ENCODE measurements at regions not wholly inside any gene's neighbourhood (a gene's known extent, or its start where the extent isn't known, plus 50 kb on each side); places are given as distances from the start of the nearest gene placed in this dataset.
A peak's percentile ranks its signal among the peaks of the same experiment; 100 is the strongest.

- DNase-seq (no peak), ATAC-seq (no peak)
- H3K27ac Mint-ChIP-seq = no peak overlapping the region
- intact Hi-C loops (cut with micrococcal nuclease) = no loop called here
- Histone ChIP-seq H3K27ac (ENCODE audit: low read depth, low read length) (no peak overlapping the region), H3K36me3 (ENCODE audit: control insufficient read depth in 2 of 3, insufficient read depth in 3 of 3, low read length in 3 of 3) (no peaks in the 10 kb centered on the region), H3K4me3 (ENCODE audit: low read length) (no peak overlapping the region), H3K27me3 (ENCODE audit: control insufficient read depth in 2 of 2, insufficient read depth in 2 of 2, low read length in 2 of 2) (no peaks in the 10 kb centered on the region), H3K9me3 (ENCODE audit: control insufficient read depth in 2 of 3, low read length in 3 of 3) (no peaks in the 10 kb centered on the region), H3K4me1 (ENCODE audit: control insufficient read depth in 2 of 2, insufficient read depth in 2 of 2, low read length in 2 of 2) (no peaks in the 10 kb centered on the region)
- no peaks in the 10 kb centered on the region for H3K4me1 Mint-ChIP-seq
- ChIA-PET CTCF (no interaction called here), POLR2A (interaction anchor here (0.6 kb wide), 1 partner anchor 22 kb away, joined by 3 read pairs; no protein-coding TSS in a partner anchor)
- no peaks in the 10 kb centered on the region for H3K27me3 Mint-ChIP-seq
- no peak overlapping the region for H3K4me3 Mint-ChIP-seq
- H3K36me3 Mint-ChIP-seq = no peaks in the 10 kb centered on the region
- peaks cover 0 to 2% (median 0%) of the 10 kb centered on the region in 11 donors for H3K9me3 Mint-ChIP-seq
Observed at GRCh38 chr10:24793648-24794379, 70.1 kb upstream of the ARHGAP21 start.

GRCh38 chr10:24792638-24793037 is 69.0 kb upstream of the ARHGAP21 start:
- Mint-ChIP-seq H3K9me3 (peaks cover 0 to 2% (median 0%) of the 10 kb centered on the region in 11 donors), H3K4me1 (no peaks in the 10 kb centered on the region), H3K36me3 (no peaks in the 10 kb centered on the region), H3K27ac (no peak overlapping the region), H3K27me3 (no peaks in the 10 kb centered on the region), H3K4me3 (no peak overlapping the region)
- no peak overlapping the region for H3K4me3 ChIP-seq (ENCODE audit: low read length)
- ATAC-seq (no peak), DNase-seq (no peak)
- H3K9me3 ChIP-seq (ENCODE audit: control insufficient read depth in 2 of 3, low read length in 3 of 3) = no peaks in the 10 kb centered on the region
- intact Hi-C loops (cut with micrococcal nuclease) = no loop called here
- no peaks in the 10 kb centered on the region for H3K36me3 ChIP-seq (ENCODE audit: control insufficient read depth in 2 of 3, insufficient read depth in 3 of 3, low read length in 3 of 3)
- ChIA-PET CTCF (interaction anchor here (0.6 kb wide), 1 partner anchor 46 kb away, joined by 3 read pairs; no protein-coding TSS in a partner anchor), POLR2A (no interaction called here)
- H3K4me1 ChIP-seq (ENCODE audit: control insufficient read depth in 2 of 2, insufficient read depth in 2 of 2, low read length in 2 of 2) = no peaks in the 10 kb centered on the region
- H3K27me3 ChIP-seq (ENCODE audit: control insufficient read depth in 2 of 2, insufficient read depth in 2 of 2, low read length in 2 of 2) = no peaks in the 10 kb centered on the region
- H3K27ac ChIP-seq (ENCODE audit: low read depth, low read length) = no peak overlapping the region

- no peaks in the 10 kb centered on the region for H3K4me1 ChIP-seq (ENCODE audit: control insufficient read depth in 2 of 2, insufficient read depth in 2 of 2, low read length in 2 of 2)
- ATAC-seq = peak; percentile 51
- H3K27ac Mint-ChIP-seq = no peak overlapping the region
- no peak overlapping the region for H3K4me3 Mint-ChIP-seq
- no peaks in the 10 kb centered on the region for H3K4me1 Mint-ChIP-seq
- intact Hi-C loops (cut with micrococcal nuclease) = no loop called here
- H3K27me3 Mint-ChIP-seq = no peaks in the 10 kb centered on the region
- no peaks in the 10 kb centered on the region for H3K36me3 Mint-ChIP-seq
- no peak for DNase-seq
- peaks cover 0 to 2% (median 0%) of the 10 kb centered on the region in 11 donors for H3K9me3 Mint-ChIP-seq
- H3K9me3 ChIP-seq (ENCODE audit: control insufficient read depth in 2 of 3, low read length in 3 of 3) = no peaks in the 10 kb centered on the region
- ChIA-PET POLR2A (interaction anchor here (0.6 kb wide), 2 partner anchors 23 to 198 kb away, joined by 3 to 9 read pairs; no protein-coding TSS in a partner anchor), CTCF (interaction anchor here (0.6 kb wide), 1 partner anchor 9 kb away, joined by 3 read pairs; no protein-coding TSS in a partner anchor)
- H3K27ac ChIP-seq (ENCODE audit: low read depth, low read length) = no peak overlapping the region
- H3K27me3 ChIP-seq (ENCODE audit: control insufficient read depth in 2 of 2, insufficient read depth in 2 of 2, low read length in 2 of 2) = no peaks in the 10 kb centered on the region
- no peaks in the 10 kb centered on the region for H3K36me3 ChIP-seq (ENCODE audit: control insufficient read depth in 2 of 3, insufficient read depth in 3 of 3, low read length in 3 of 3)
- H3K4me3 ChIP-seq (ENCODE audit: low read length) = no peak overlapping the region
Observed at GRCh38 chr10:24791084-24791726, 67.5 kb upstream of the ARHGAP21 start.

DNA sequence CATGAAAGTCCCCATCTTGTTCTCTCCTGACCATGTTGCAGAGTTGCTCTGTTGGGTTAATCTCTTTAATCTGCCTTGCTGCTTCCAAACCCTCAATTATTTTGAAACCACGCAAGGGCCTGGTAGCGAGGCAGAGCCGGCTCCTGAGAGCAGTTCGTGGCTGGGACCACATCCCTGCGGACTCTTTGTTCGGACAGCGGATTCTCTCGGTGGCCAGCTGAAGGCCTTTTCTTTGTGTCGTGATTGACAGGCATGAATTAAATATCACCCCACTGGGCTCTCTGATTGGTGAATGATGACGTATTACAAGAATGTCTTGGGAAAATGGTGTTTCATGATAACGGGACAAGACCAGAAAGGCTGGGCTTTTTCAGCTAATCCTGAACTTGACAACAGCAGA is 66.9 kb upstream of the ARHGAP21 start:
- POLR2A ChIA-PET = no interaction called here
- H3K4me1 ChIP-seq (ENCODE audit: control insufficient read depth in 2 of 2, insufficient read depth in 2 of 2, low read length in 2 of 2) = no peaks in the 10 kb centered on the region
- H3K4me1 Mint-ChIP-seq = no peaks in the 10 kb centered on the region

DNA sequence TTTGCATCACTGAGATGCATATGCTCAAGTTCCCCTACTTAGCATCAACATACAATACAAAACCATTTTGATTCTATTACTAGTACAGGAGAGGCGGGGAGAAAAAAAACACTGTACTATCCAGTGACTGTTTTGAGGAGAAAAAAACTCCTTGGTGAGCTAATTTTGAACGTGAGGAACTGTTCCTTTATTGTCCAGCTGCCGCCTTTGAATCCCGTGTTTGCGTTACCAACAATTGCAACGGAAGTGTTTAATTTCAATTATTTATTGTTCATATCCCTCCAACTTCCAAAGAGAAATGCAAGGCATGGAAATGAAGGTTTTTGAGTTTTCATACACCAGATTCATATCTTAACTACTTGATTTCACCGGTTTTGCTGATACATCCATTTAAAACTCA is 66.4 kb upstream of the ARHGAP21 start:
- H3K27ac ChIP-seq (ENCODE audit: low read depth, low read length) = no peak overlapping the region
- H3K4me1 ChIP-seq (ENCODE audit: control insufficient read depth in 2 of 2, insufficient read depth in 2 of 2, low read length in 2 of 2) = no peaks in the 10 kb centered on the region
- Mint-ChIP-seq H3K27me3 (no peaks in the 10 kb centered on the region), H3K4me3 (no peak overlapping the region), H3K36me3 (no peaks in the 10 kb centered on the region), H3K9me3 (peaks cover 0 to 2% (median 0%) of the 10 kb centered on the region in 11 donors), H3K27ac (no peak overlapping the region), H3K4me1 (no peaks in the 10 kb centered on the region)
- H3K36me3 ChIP-seq (ENCODE audit: control insufficient read depth in 2 of 3, insufficient read depth in 3 of 3, low read length in 3 of 3) = no peaks in the 10 kb centered on the region
- H3K9me3 ChIP-seq (ENCODE audit: control insufficient read depth in 2 of 3, low read length in 3 of 3) = no peaks in the 10 kb centered on the region
- no peak for ATAC-seq
- ChIA-PET POLR2A (no interaction called here), CTCF (no interaction called here)
- no peak overlapping the region for H3K4me3 ChIP-seq (ENCODE audit: low read length)
- no peak for DNase-seq
- no peaks in the 10 kb centered on the region for H3K27me3 ChIP-seq (ENCODE audit: control insufficient read depth in 2 of 2, insufficient read depth in 2 of 2, low read length in 2 of 2)
- intact Hi-C loops (cut with micrococcal nuclease) = no loop called here

More for the DNA sequence above, 66.9 kb upstream of the ARHGAP21 start:
- Mint-ChIP-seq H3K27ac (no peak overlapping the region), H3K9me3 (peaks cover 0 to 2% (median 0%) of the 10 kb centered on the region in 11 donors), H3K36me3 (no peaks in the 10 kb centered on the region), H3K4me3 (no peak overlapping the region), H3K27me3 (no peaks in the 10 kb centered on the region)
- Histone ChIP-seq H3K9me3 (ENCODE audit: control insufficient read depth in 2 of 3, low read length in 3 of 3) (no peaks in the 10 kb centered on the region), H3K36me3 (ENCODE audit: control insufficient read depth in 2 of 3, insufficient read depth in 3 of 3, low read length in 3 of 3) (no peaks in the 10 kb centered on the region), H3K27me3 (ENCODE audit: control insufficient read depth in 2 of 2, insufficient read depth in 2 of 2, low read length in 2 of 2) (no peaks in the 10 kb centered on the region), H3K27ac (ENCODE audit: low read depth, low read length) (no peak overlapping the region), H3K4me3 (ENCODE audit: low read length) (no peak overlapping the region)
- ATAC-seq (no peak), DNase-seq (no peak)
- intact Hi-C loops (cut with micrococcal nuclease) = no loop called here
- CTCF ChIA-PET = no interaction called here

DNA sequence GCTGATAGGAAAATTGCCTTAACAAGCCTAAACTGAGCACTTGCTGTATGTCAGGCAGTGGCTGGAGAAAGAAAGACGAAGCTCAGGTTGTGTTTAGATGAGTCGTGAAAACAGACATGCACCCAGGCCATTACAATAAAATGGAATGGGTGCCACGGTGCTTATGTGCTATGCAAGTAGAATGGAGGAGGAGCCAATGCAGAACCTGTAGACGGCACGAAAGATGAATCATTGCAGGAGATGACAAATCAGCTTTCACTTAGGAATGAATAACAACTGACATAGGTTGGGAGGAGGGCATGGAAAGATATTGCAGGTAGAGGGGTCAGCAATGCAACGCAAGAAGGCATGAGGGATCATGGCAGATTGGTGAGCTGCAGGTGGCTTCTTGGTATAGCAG is 61.2 kb upstream of the ARHGAP21 start:
- Mint-ChIP-seq H3K9me3 (peaks cover 0 to 3% (median 0%) of the 10 kb centered on the region in 11 donors), H3K4me1 (peaks cover 0 to 3% (median 0%) of the 10 kb centered on the region in 7 donors), H3K4me3 (no peak overlapping the region), H3K27me3 (no peaks in the 10 kb centered on the region), H3K27ac (no peak overlapping the region), H3K36me3 (no peaks in the 10 kb centered on the region)
- POLR2A ChIA-PET = interaction anchor here (0.8 kb wide), 1 partner anchor 113 kb away, joined by 3 read pairs; no protein-coding TSS in a partner anchor
- H3K36me3 ChIP-seq (ENCODE audit: control insufficient read depth in 2 of 3, insufficient read depth in 3 of 3, low read length in 3 of 3) = no peaks in the 10 kb centered on the region
- no peak for ATAC-seq
- H3K9me3 ChIP-seq (ENCODE audit: control insufficient read depth in 2 of 3, low read length in 3 of 3) = no peaks in the 10 kb centered on the region
- no peak overlapping the region for H3K27ac ChIP-seq (ENCODE audit: low read depth, low read length)
- CTCF ChIA-PET = no interaction called here
- no peaks in the 10 kb centered on the region for H3K4me1 ChIP-seq (ENCODE audit: control insufficient read depth in 2 of 2, insufficient read depth in 2 of 2, low read length in 2 of 2)
- intact Hi-C loops (cut with micrococcal nuclease) = no loop called here
- H3K4me3 ChIP-seq (ENCODE audit: low read length) = no peak overlapping the region
- DNase-seq = no peak
- no peaks in the 10 kb centered on the region for H3K27me3 ChIP-seq (ENCODE audit: control insufficient read depth in 2 of 2, insufficient read depth in 2 of 2, low read length in 2 of 2)
